Stomach smooth muscle (tissue), 2 donors: ENCODE measurements at regions not wholly inside any gene's neighbourhood (a gene's known extent, or its start where the extent isn't known, plus 50 kb on each side); places are given as distances from the start of the nearest gene placed in this dataset.

Experiments
- H3K27ac ChIP-seq: one replicate; pipeline ENCODE4 v1.7.0; 2013; ENCODE audit warnings: mild to moderate bottlenecking, low read length, inconsistent platforms
- H3K27me3 ChIP-seq, 2 donors: one replicate each; pipeline ENCODE4 v1.7.0; 2013; ENCODE audit warnings: low read length in 2 of 2; ENCODE audit not compliant: insufficient read depth in 2 of 2, control insufficient read depth in 1 of 2
- H3K36me3 ChIP-seq, 2 donors: one replicate each; pipeline ENCODE4 v1.7.0; 2013; ENCODE audit warnings: low read length in 2 of 2; ENCODE audit not compliant: control insufficient read depth in 2 of 2, insufficient read depth in 2 of 2
- H3K4me1 ChIP-seq: one replicate; pipeline ENCODE4 v1.7.0; 2013; ENCODE audit warnings: low read length; ENCODE audit not compliant: control insufficient read depth, insufficient read depth
- H3K4me3 ChIP-seq, 2 donors: one replicate each; pipeline ENCODE4 v1.7.0; 2013; ENCODE audit warnings: low read length in 2 of 2
- H3K9ac ChIP-seq, 2 donors: one replicate each; pipeline ENCODE4 v1.7.0; 2013; ENCODE audit warnings: low read length in 2 of 2, mild to moderate bottlenecking in 1 of 2
- H3K9me3 ChIP-seq, 2 donors: one replicate each; pipeline ENCODE4 v1.7.0; 2013; ENCODE audit warnings: low read length in 2 of 2; ENCODE audit not compliant: control insufficient read depth in 2 of 2
- donor health status: healthy.
- donor health status: Pancreatic carcinoma.

DNA sequence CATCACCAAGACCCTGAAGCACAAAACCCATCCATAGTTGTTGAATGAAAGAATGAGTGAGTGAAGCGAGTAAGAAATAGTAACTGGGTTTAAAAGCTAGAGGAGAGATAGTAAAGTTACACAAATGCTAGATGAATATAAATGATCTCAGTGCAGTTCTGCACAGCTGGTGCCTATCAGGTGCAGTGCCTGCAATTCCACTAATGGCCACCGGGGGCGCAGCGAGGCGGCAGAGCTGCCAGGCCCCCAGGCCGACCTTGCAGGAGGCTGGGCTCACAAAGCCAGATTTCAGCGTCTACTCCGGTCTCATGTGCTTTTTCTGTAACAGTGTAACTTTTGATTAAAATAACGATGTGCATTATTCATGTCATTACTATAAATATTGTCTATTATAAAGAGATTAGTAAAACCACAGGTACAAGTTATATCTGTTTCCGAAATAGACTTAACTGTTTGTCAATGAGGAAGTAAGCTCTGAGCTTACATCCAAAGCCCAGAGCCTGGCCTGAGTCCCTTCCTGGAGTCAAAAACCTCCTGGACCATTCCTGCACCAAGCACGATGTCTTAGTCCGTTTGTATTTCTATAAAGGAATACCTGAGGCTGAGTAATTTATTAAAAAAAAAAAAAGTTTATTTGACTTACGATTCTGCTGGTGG is 477.6 kb downstream of the NPHP4 start:
- no peak overlapping the region for H3K4me3 ChIP-seq
- peaks cover 0 to 14% of the 10 kb centered on the region in 2 donors for H3K27me3 ChIP-seq
- H3K9me3 ChIP-seq = no peaks in the 10 kb centered on the region
- H3K4me1 ChIP-seq = no peaks in the 10 kb centered on the region
- no peaks in the 10 kb centered on the region for H3K36me3 ChIP-seq
- no peak overlapping the region for H3K9ac ChIP-seq
- no peak overlapping the region for H3K27ac ChIP-seq

DNA sequence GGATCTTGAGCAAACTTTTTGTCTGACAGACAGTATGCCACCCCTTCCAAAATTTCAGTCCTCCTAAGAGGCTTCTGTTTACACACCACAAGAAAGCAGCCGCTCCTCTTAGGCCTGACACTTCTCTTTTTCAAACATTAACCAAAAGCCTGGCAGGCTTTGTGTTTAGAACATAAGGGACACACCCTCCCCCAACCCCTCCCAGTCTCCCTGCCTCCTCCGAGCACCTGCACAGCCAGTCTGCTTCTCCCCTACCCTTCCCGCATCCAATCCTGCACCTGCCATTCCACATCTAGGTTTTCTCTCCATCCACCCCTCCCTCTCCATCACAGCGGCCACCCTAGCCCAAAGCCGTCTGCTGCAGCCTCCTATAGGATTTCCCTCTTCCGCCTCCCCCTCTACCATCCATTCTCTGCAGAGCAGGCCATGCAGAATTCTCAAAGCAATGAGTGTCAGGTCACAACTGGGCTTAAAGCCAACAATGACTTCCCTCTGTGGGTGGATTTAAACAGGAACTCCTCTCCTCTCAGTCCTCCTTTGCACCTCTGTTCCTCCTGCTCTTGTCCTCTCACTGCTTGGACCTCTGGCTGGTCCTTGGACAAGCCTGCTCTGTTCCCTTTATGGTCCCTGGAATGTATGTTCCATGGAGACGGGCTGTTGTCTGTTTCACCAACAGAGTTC is 478.2 kb downstream of the NPHP4 start:
- Histone ChIP-seq H3K27ac (no peak overlapping the region), H3K4me1 (no peaks in the 10 kb centered on the region), H3K9me3 (no peaks in the 10 kb centered on the region), H3K27me3 (peaks cover 0 to 14% of the 10 kb centered on the region in 2 donors), H3K36me3 (no peaks in the 10 kb centered on the region), H3K4me3 (no peak overlapping the region), H3K9ac (no peak overlapping the region)

GRCh38 chr1:5513179-5513578 is 479.0 kb downstream of the NPHP4 start:
- H3K27me3 ChIP-seq = peaks cover 5 to 17% of the 10 kb centered on the region in 2 donors
- no peaks in the 10 kb centered on the region for H3K9me3 ChIP-seq
- no peak overlapping the region for H3K4me3 ChIP-seq
- no peak overlapping the region for H3K27ac ChIP-seq
- no peaks in the 10 kb centered on the region for H3K36me3 ChIP-seq
- H3K4me1 ChIP-seq = no peaks in the 10 kb centered on the region
- H3K9ac ChIP-seq = no peak overlapping the region

DNA sequence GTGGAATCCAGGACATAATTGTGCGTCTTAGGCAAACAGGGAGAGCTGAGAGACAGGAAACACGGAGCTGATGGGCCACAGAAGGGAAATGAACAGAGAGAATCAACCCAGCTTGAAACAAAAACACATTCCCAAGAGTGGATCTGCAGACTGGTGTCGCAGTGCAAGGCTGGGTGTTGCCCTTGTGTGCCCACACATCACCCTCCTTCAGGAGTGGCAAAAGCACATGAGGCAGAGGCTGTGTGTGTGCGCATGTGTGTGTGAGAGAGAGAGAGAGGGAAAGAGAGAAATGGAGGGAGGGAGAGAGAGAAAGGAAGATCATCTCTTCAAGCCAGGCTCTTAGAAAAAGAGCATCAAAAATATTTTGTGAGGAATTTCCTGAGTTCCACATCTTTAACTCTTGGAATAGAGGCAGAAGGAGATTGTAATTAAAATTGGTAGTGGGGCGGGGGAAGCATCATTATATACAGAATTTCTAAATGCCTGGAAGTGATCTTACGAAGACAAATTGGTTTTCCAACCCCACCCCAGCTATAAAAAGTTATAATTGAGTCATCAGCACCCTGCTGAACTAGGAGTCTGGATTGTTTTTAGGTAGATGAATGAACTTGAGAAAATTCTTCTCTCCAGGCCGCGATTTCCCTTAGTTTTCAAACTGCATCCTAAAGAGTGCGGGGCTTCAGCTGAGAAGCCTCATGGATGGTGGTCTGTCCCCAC is 480.7 kb downstream of the NPHP4 start:
- Histone ChIP-seq H3K27me3 (peaks cover 5 to 15% of the 10 kb centered on the region in 2 donors), H3K9ac (no peak overlapping the region), H3K36me3 (no peaks in the 10 kb centered on the region), H3K27ac (no peak overlapping the region), H3K4me1 (no peaks in the 10 kb centered on the region), H3K4me3 (no peak overlapping the region), H3K9me3 (no peaks in the 10 kb centered on the region)

- Histone ChIP-seq H3K27ac (no peak overlapping the region), H3K9ac (no peak overlapping the region), H3K4me1 (no peaks in the 10 kb centered on the region), H3K9me3 (no peaks in the 10 kb centered on the region), H3K4me3 (no peak overlapping the region), H3K27me3 (peaks cover 5 to 12% of the 10 kb centered on the region in 2 donors), H3K36me3 (no peaks in the 10 kb centered on the region)
Measured at GRCh38 chr1:5509664-5510452, 482.4 kb downstream of the NPHP4 start.

GRCh38 chr1:5508669-5509330 is 483.4 kb downstream of the NPHP4 start:
- Histone ChIP-seq H3K27ac (no peak overlapping the region), H3K9ac (no peak overlapping the region), H3K4me1 (peaks cover 3% of the 10 kb centered on the region), H3K4me3 (no peak overlapping the region), H3K27me3 (peaks cover 5 to 12% of the 10 kb centered on the region in 2 donors), H3K9me3 (no peaks in the 10 kb centered on the region), H3K36me3 (no peaks in the 10 kb centered on the region)

DNA sequence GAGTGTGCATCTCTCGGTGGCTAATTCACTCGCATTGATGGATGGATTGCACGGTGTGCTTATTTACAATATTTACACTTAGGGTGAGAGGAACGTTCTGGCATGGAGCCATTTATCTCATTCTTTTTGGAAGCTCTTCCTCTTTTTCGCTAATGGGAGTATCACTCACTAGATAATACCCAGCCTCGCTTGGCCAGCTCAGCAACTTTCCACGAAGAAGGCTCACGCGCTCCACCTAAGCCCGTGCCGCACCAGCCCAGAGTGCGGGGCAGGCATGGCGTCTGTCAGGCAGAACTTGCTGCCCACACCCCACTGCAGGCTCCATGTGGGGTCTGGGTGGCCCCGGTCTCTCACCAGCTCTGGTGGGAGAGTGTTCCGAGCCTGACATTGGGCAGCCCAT is 484.9 kb downstream of the NPHP4 start:
- H3K27me3 ChIP-seq = peaks cover 5 to 12% of the 10 kb centered on the region in 2 donors
- peaks cover 11% of the 10 kb centered on the region for H3K4me1 ChIP-seq
- no peak overlapping the region for H3K9ac ChIP-seq
- no peak overlapping the region for H3K4me3 ChIP-seq
- H3K9me3 ChIP-seq = no peaks in the 10 kb centered on the region
- no peak overlapping the region for H3K27ac ChIP-seq
- no peaks in the 10 kb centered on the region for H3K36me3 ChIP-seq

GRCh38 chr1:5506634-5507033 is 485.6 kb downstream of the NPHP4 start:
- no peaks in the 10 kb centered on the region for H3K36me3 ChIP-seq
- H3K4me3 ChIP-seq = no peak overlapping the region
- H3K27me3 ChIP-seq = peaks cover 5 to 11% of the 10 kb centered on the region in 2 donors
- no peaks in the 10 kb centered on the region for H3K9me3 ChIP-seq
- no peak overlapping the region for H3K9ac ChIP-seq
- H3K27ac ChIP-seq = no peak overlapping the region
- H3K4me1 ChIP-seq = peaks cover 11% of the 10 kb centered on the region

DNA sequence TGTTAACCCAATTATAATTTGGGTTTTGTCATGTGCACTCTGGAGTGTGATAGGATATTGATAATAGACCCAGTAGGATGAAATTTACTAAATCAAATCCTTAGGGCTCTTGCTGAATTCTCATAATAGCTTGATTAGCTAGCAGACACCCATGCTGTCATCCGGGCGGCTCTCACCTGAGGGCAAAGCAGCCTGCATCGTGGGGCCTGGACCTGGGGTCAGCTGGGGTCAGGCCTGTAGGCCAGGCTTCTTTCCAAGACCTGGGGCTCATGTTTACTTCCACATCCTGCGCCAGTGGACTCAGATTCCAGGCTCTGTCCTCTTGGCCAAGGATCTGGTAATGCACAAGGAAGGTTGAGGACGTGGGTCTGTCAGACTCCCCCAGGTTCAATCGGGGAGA is 486.3 kb downstream of the NPHP4 start:
- Histone ChIP-seq H3K4me1 (peaks cover 11% of the 10 kb centered on the region), H3K27ac (no peak overlapping the region), H3K27me3 (peaks cover 5 to 11% of the 10 kb centered on the region in 2 donors), H3K4me3 (no peak overlapping the region), H3K9me3 (no peaks in the 10 kb centered on the region), H3K9ac (no peak overlapping the region), H3K36me3 (no peaks in the 10 kb centered on the region)

DNA sequence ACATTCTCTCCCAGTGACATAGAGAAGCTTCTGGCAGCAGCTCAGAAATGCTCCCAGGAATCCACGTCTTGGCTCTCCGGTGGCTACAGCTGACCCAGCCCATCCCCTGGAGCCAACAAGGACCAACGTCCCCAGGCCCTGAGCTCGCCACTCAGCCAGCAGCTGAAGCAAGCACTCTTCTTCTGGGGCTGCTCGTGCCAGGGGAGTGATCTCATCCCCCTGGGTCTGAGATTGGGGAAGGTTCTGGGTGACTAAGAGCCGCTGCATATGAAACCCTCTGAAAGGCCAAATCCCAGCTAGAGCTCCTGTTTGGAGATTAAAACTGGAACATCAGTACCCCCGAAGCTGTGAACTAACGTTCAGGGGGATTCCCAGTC is 487.9 kb downstream of the NPHP4 start:
- Histone ChIP-seq H3K27ac (no peak overlapping the region), H3K27me3 (peaks cover 3 to 5% of the 10 kb centered on the region in 2 donors), H3K36me3 (no peaks in the 10 kb centered on the region), H3K4me3 (no peak overlapping the region), H3K9ac (no peak overlapping the region), H3K9me3 (no peaks in the 10 kb centered on the region), H3K4me1 (peaks cover 11% of the 10 kb centered on the region)
